IMR-90 (cell line): ENCODE measurements at regions not wholly inside any gene's neighbourhood (a gene's known extent, or its start where the extent isn't known, plus 50 kb on each side); places are given as distances from the start of the nearest gene placed in this dataset.

Experiments used
- ATAC-seq: fragments of 200-7000 bp; cut with Tn5 transposase; 2 replicates; pipeline ENCODE4 v1.9.1; 2020; ENCODE audit warnings: low read depth, mild to moderate bottlenecking, moderate library complexity
- BruUV-seq: library from RNA; stranded (reverse); fragments of 400-500 nt; replicated peaks from 2 replicates; lab custom pipeline; 2021; lab: Mats Ljungman, UMichigan
- CTCF ChIA-PET: fragments of 300-600 bp; formaldehyde crosslinking; extraction: SDS; loops from one replicate; lab custom pipeline; 2021; ENCODE audit warnings: antibody characterized with exemption; lab: Yijun Ruan, JAX
- POLR2A ChIA-PET: fragments of 300-600 bp; sonication (Branson Sonifier 250); formaldehyde crosslinking; loops from one replicate; lab custom pipeline; 2022; ENCODE audit warnings: antibody characterized with exemption; ENCODE audit not compliant: unreplicated experiment; lab: Charles Lee
- DNase-seq: peaks from one replicate; pipeline ENCODE4 v3.0.0; 2013
- H2AFZ ChIP-seq: replicated peaks from 2 replicates; pipeline ENCODE3; 2013; ENCODE audit warnings: low read length, mild to moderate bottlenecking; ENCODE audit not compliant: poor library complexity
- H2AK5ac ChIP-seq: 2 replicates; pipeline ENCODE4 v1.6.1; 2013; ENCODE audit warnings: low read depth, low read length, inconsistent platforms
- H2AK9ac ChIP-seq: replicated peaks from 2 replicates; pipeline ENCODE3; 2013; ENCODE audit warnings: mild to moderate bottlenecking, low read depth, low read length, moderate library complexity; ENCODE audit not compliant: poor library complexity
- H2BK120ac ChIP-seq: 2 replicates; pipeline ENCODE4 v1.6.1; 2013; ENCODE audit warnings: low read depth, low read length, inconsistent platforms
- H2BK15ac ChIP-seq: 3 replicates; pipeline ENCODE4 v1.6.1; 2013; ENCODE audit warnings: low read depth, low read length, inconsistent platforms
- H2BK20ac ChIP-seq: 2 replicates; pipeline ENCODE4 v1.6.1; 2013; ENCODE audit warnings: low read depth, mild to moderate bottlenecking, inconsistent platforms, low read length, moderate library complexity
- H2BK5ac ChIP-seq: 2 replicates; pipeline ENCODE4 v1.6.1; 2013; ENCODE audit warnings: mild to moderate bottlenecking, low read depth, low read length, inconsistent platforms; ENCODE audit not compliant: poor library complexity, severe bottlenecking
- H3K14ac ChIP-seq: replicated peaks from 2 replicates; pipeline ENCODE4 v1.6.1; 2013; ENCODE audit warnings: low read depth, low read length, inconsistent platforms
- H3K18ac ChIP-seq: 2 replicates; pipeline ENCODE4 v1.6.1; 2013; ENCODE audit warnings: low read depth, low read length, control low read depth
- H3K23ac ChIP-seq: 2 replicates; pipeline ENCODE4 v1.6.1; 2013; ENCODE audit warnings: low read depth, low read length, inconsistent platforms
- H3K27ac ChIP-seq: 2 replicates; pipeline ENCODE4 v1.5.1; 2013; ENCODE audit warnings: mild to moderate bottlenecking, control low read depth, low read length; ENCODE audit not compliant: insufficient read depth
- H3K27me3 ChIP-seq: 2 replicates; pipeline ENCODE4 v1.6.1; 2013; ENCODE audit warnings: low read length; ENCODE audit not compliant: control insufficient read depth, insufficient read depth
- H3K36me3 ChIP-seq: 2 replicates; pipeline ENCODE4 v1.6.1; 2013; ENCODE audit warnings: low read length, mixed read lengths; ENCODE audit not compliant: control insufficient read depth, insufficient read depth
- H3K4ac ChIP-seq: 2 replicates; pipeline ENCODE4 v1.6.1; 2013; ENCODE audit warnings: low read depth, low read length, inconsistent platforms
- H3K4me1 ChIP-seq: 2 replicates; pipeline ENCODE4 v1.6.1; 2013; ENCODE audit warnings: low read length, mixed read lengths; ENCODE audit not compliant: control insufficient read depth, insufficient read depth
- H3K4me2 ChIP-seq: 2 replicates; pipeline ENCODE4 v1.6.1; 2013; ENCODE audit warnings: low read depth, mild to moderate bottlenecking, control low read depth, low read length, moderate library complexity
- H3K4me3 ChIP-seq: 2 replicates; pipeline ENCODE4 v1.5.1; 2013; ENCODE audit warnings: low read depth, mild to moderate bottlenecking, control low read depth, low read length, moderate library complexity; ENCODE audit not compliant: insufficient read depth
- H3K56ac ChIP-seq: 2 replicates; pipeline ENCODE4 v1.6.1; 2013; ENCODE audit warnings: low read length, inconsistent platforms; ENCODE audit not compliant: insufficient read depth; ENCODE audit errors: extremely low read depth
- H3K79me1 ChIP-seq, 2 experiments: 2 replicates each; pipeline ENCODE4 v1.6.1; 2013; ENCODE audit warnings: low read length in 2 of 2, inconsistent platforms in 1 of 2, low read depth in 1 of 2
- H3K9ac ChIP-seq: 2 replicates; pipeline ENCODE4 v1.6.1; 2013; ENCODE audit warnings: low read depth, low read length, control low read depth
- H3K9me1 ChIP-seq: 2 replicates; pipeline ENCODE4 v1.6.1; 2013; ENCODE audit warnings: low read length, inconsistent platforms; ENCODE audit not compliant: insufficient read depth
- H3K9me3 ChIP-seq: 2 replicates; pipeline ENCODE4 v1.6.1; 2013; ENCODE audit warnings: low read length; ENCODE audit not compliant: control insufficient read depth, insufficient read depth
- H4K20me1 ChIP-seq: 2 replicates; pipeline ENCODE4 v1.6.1; 2013; ENCODE audit warnings: low read length, inconsistent platforms; ENCODE audit not compliant: insufficient read depth
- H4K5ac ChIP-seq: 2 replicates; pipeline ENCODE4 v1.6.1; 2013; ENCODE audit warnings: mild to moderate bottlenecking, low read depth, low read length, control low read depth
- H4K8ac ChIP-seq, 2 experiments: 2 replicates each; pipeline ENCODE4 v1.6.1; 2013; ENCODE audit warnings: low read depth in 2 of 2, low read length in 2 of 2, control low read depth in 1 of 2, inconsistent platforms in 1 of 2
- H4K91ac ChIP-seq: 2 replicates; pipeline ENCODE4 v1.6.1; 2013; ENCODE audit warnings: low read depth, low read length, inconsistent platforms; ENCODE audit not compliant: insufficient read depth
- BHLHE40 ChIP-seq: fragments of 150-350 bp; IDR thresholded peaks from 2 replicates; pipeline ENCODE4 v1.6.1; 2016; ENCODE audit warnings: mild to moderate bottlenecking, low read depth, low read length
- CTCF ChIP-seq: conservative IDR thresholded peaks from 2 replicates; pipeline ENCODE4 v1.5.1; 2012; ENCODE audit warnings: mild to moderate bottlenecking, low read depth, low read length, improper control_type of control experiment
- WGBS, 2 experiments: methylation state at CpG; one replicate each; pipeline versions ENCODE4 v1.1.5 to v1.1.7; 2013; ENCODE audit warnings: missing lambda C conversion rate in 2 of 2; ENCODE audit not compliant: insufficient read length in 1 of 2; ENCODE audit errors: extremely low coverage in 2 of 2; 5-methylcytosine and 5-hydroxymethylcytosine counted together
- dilution Hi-C: fragments of 300-500 bp; cut with HindIII; formaldehyde crosslinking; loops from one replicate; pipeline ENCODE4 v1.14.3; 2018; ENCODE audit warnings: low sequenced_read_pairs; ENCODE audit not compliant: unreplicated experiment
- in situ Hi-C: fragments of 300-500 bp; cut with MboI; formaldehyde crosslinking; loops from 3 replicates; pipeline ENCODE4 v1.14.3; 2019; ENCODE audit warnings: low sequenced_read_pairs, inconsistent platforms, mixed read lengths
- intact Hi-C: fragments of 100-400 bp; cut with micrococcal nuclease; formaldehyde crosslinking; loops from 2 replicates; pipeline ENCODE4 v1.10.0; 2022
- TF ChIP-seq, protein P1 (sequence below): fragments of 150-350 bp; IDR thresholded peaks from 2 replicates; pipeline ENCODE4 v1.6.1; 2016; ENCODE audit warnings: low read depth, mild to moderate bottlenecking, low read length, moderate library complexity, borderline replicate concordance

- CTCF ChIA-PET = interaction anchor here (0.6 kb wide), 1 partner anchor 1529 kb away, joined by 4 read pairs; no protein-coding TSS in a partner anchor
- in situ Hi-C loops = no loop called here
Measured at GRCh38 chr10:30722956-30723620, 93.5 kb upstream of the LYZL2 start.

More at GRCh38 chr10:30722956-30723620, 93.5 kb upstream of the LYZL2 start:
- H3K9me3 ChIP-seq = no peaks in the 10 kb centered on the region
- ATAC-seq (no peak), DNase-seq (no peak)
- peaks cover 5% of the 10 kb centered on the region for H3K27me3 ChIP-seq
- no peaks in the 10 kb centered on the region for H3K79me1 ChIP-seq
- H3K14ac ChIP-seq = no peak overlapping the region
- H2AK9ac ChIP-seq = no peak overlapping the region
- H2AK5ac ChIP-seq = no peak overlapping the region
- H3K56ac ChIP-seq = no peak overlapping the region
- H2BK20ac ChIP-seq = no peak overlapping the region
- H3K4me2 ChIP-seq = no peak overlapping the region
- H3K4me3 ChIP-seq = no peak overlapping the region
- H3K9ac ChIP-seq = no peak overlapping the region
- intact Hi-C loops (loop anchor here (10.0 kb wide), 1 partner anchor 1282 kb away; no protein-coding TSS in a partner anchor), dilution Hi-C loops (no loop called here)
- WGBS, 2 experiments = 100% methylated on average over 2 of the region's 10 CpGs; no CpG with 5 or more reads in 1 of the 2 experiments
- H4K5ac ChIP-seq = no peak overlapping the region
- H4K20me1 ChIP-seq = no peaks in the 10 kb centered on the region
- no peaks in the 10 kb centered on the region for H3K36me3 ChIP-seq
- POLR2A ChIA-PET = no interaction called here
- H3K9me1 ChIP-seq = no peaks in the 10 kb centered on the region
- no peak overlapping the region for H4K91ac ChIP-seq
- BruUV-seq = no TSS peak
- no peak overlapping the region for H3K27ac ChIP-seq
- peaks cover 2% of the 10 kb centered on the region; the same call in 1 of the 2 replicates for H3K4me1 ChIP-seq
- H2BK15ac ChIP-seq = no peak overlapping the region
- no peak for TF ChIP-seq CTCF
- TF ChIP-seq, protein P1, sequence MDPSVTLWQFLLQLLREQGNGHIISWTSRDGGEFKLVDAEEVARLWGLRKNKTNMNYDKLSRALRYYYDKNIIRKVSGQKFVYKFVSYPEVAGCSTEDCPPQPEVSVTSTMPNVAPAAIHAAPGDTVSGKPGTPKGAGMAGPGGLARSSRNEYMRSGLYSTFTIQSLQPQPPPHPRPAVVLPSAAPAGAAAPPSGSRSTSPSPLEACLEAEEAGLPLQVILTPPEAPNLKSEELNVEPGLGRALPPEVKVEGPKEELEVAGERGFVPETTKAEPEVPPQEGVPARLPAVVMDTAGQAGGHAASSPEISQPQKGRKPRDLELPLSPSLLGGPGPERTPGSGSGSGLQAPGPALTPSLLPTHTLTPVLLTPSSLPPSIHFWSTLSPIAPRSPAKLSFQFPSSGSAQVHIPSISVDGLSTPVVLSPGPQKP = no peak
- TF ChIP-seq BHLHE40 = no peak
- H3K4ac ChIP-seq = no peak overlapping the region
- no peak overlapping the region for H2AFZ ChIP-seq
- H3K23ac ChIP-seq = no peak overlapping the region
- H2BK5ac ChIP-seq = no peak overlapping the region
- no peak overlapping the region for H2BK120ac ChIP-seq
- H3K18ac ChIP-seq = no peak overlapping the region
- no peak overlapping the region for H4K8ac ChIP-seq
